PC-9 (cell line): ENCODE measurements at regions not wholly inside any gene's neighbourhood (a gene's known extent, or its start where the extent isn't known, plus 50 kb on each side); places are given as distances from the start of the nearest gene placed in this dataset.

Experiments used
- BruUV-seq: library from RNA; stranded (reverse); fragments of 400-500 nt; replicated peaks from 2 replicates; lab custom pipeline; 2021; lab: Mats Ljungman, UMichigan
- CTCF ChIA-PET: fragments of 300-600 bp; sonication (Branson Sonifier 250); formaldehyde crosslinking; loops from one replicate; lab custom pipeline; 2022; ENCODE audit warnings: antibody characterized with exemption; lab: Charles Lee
- POLR2A ChIA-PET: fragments of 300-600 bp; sonication (Branson Sonifier 250); formaldehyde crosslinking; loops from one replicate; lab custom pipeline; 2022; ENCODE audit warnings: antibody characterized with exemption; ENCODE audit not compliant: unreplicated experiment; lab: Charles Lee
- DNase-seq, 2 experiments: peaks; one replicate each; pipeline versions ENCODE4 v3.0.0 to v3.0.0-alpha.2; 2015 to 2022; ENCODE audit warnings: mixed read lengths in 1 of 2
- H2AFZ ChIP-seq: fragments of 200-600 bp; sonication (generic); 2 replicates; pipeline ENCODE4 v1.8.1; 2017; ENCODE audit warnings: antibody characterized with exemption
- H3F3A ChIP-seq: fragments of 200-600 bp; sonication (generic); 2 replicates; pipeline ENCODE4 v1.8.1; 2017; ENCODE audit warnings: antibody characterized with exemption, mild to moderate bottlenecking, low read depth; ENCODE audit not compliant: insufficient read depth
- H3K27ac ChIP-seq: fragments of 200-600 bp; sonication (generic); 2 replicates; pipeline ENCODE4 v1.6.1; 2016; ENCODE audit warnings: mixed run types
- H3K27me3 ChIP-seq: fragments of 200-600 bp; sonication (generic); 2 replicates; pipeline ENCODE4 v1.6.1; 2016; ENCODE audit warnings: low read depth, mixed run types; ENCODE audit not compliant: insufficient read depth
- H3K36me3 ChIP-seq: fragments of 200-600 bp; sonication (generic); 2 replicates; pipeline ENCODE4 v1.6.1; 2016; ENCODE audit warnings: low read depth, mixed run types
- H3K4me1 ChIP-seq: fragments of 200-600 bp; sonication (generic); replicated peaks from 2 replicates; pipeline ENCODE4 v1.6.1; 2016; ENCODE audit warnings: mixed run types; ENCODE audit not compliant: insufficient read depth
- H3K4me2 ChIP-seq: fragments of 200-600 bp; sonication (generic); 2 replicates; pipeline ENCODE4 v1.6.1; 2017; ENCODE audit warnings: mixed run types
- H3K4me3 ChIP-seq: fragments of 200-600 bp; sonication (generic); 2 replicates; pipeline ENCODE4 v1.6.1; 2016; ENCODE audit warnings: mixed run types
- H3K79me2 ChIP-seq: fragments of 200-600 bp; sonication (generic); 2 replicates; pipeline ENCODE4 v1.6.1; 2017; ENCODE audit warnings: low read depth, mixed run types
- H3K9me2 ChIP-seq: fragments of 200-600 bp; sonication (generic); 2 replicates; pipeline ENCODE4 v1.8.1; 2017; ENCODE audit warnings: mild to moderate bottlenecking; ENCODE audit not compliant: insufficient read depth
- H3K9me3 ChIP-seq: fragments of 200-600 bp; sonication (generic); 2 replicates; pipeline ENCODE4 v1.8.1; 2016; ENCODE audit warnings: low read depth; ENCODE audit not compliant: insufficient read depth
- H4K20me1 ChIP-seq: fragments of 200-600 bp; sonication (generic); 2 replicates; pipeline ENCODE4 v1.8.1; 2017; ENCODE audit not compliant: insufficient read depth
- CTCF ChIP-seq: fragments of 200-600 bp; sonication (generic); conservative IDR thresholded peaks from 2 replicates; pipeline ENCODE4 v1.6.1; 2017; ENCODE audit warnings: mixed run types, antibody characterized with exemption, mild to moderate bottlenecking, moderate library complexity
- EZH2 ChIP-seq: fragments of 200-600 bp; sonication (generic); IDR thresholded peaks from 2 replicates; pipeline ENCODE4 v1.8.0; 2017; ENCODE audit warnings: antibody characterized with exemption, low read depth
- intact Hi-C: fragments of 100-400 bp; cut with micrococcal nuclease; formaldehyde crosslinking; loops from one replicate; pipeline ENCODE4 v1.10.0; 2022; ENCODE audit not compliant: unreplicated experiment

GRCh38 chr13:33426131-33426530, 140.6 kb upstream of the STARD13 start:
- intact Hi-C loops: no loop called here
- no peaks in the 10 kb centered on the region for H3K79me2 ChIP-seq
- no peak overlapping the region for H3K4me3 ChIP-seq
- no peaks in the 10 kb centered on the region for H3F3A ChIP-seq
- H3K4me2 ChIP-seq: no peak overlapping the region
- H3K27ac ChIP-seq: no peak overlapping the region
- no peaks in the 10 kb centered on the region for H3K36me3 ChIP-seq
- CTCF ChIA-PET: no interaction called here
- H3K27me3 ChIP-seq: no peaks in the 10 kb centered on the region
- H3K4me1 ChIP-seq: no peaks in the 10 kb centered on the region
- no peak for DNase-seq
- POLR2A ChIA-PET: no interaction called here
- H3K9me2 ChIP-seq: no peaks in the 10 kb centered on the region; the same call in 1 of the 2 replicates
- no peaks in the 10 kb centered on the region for H3K9me3 ChIP-seq
- H4K20me1 ChIP-seq: no peaks in the 10 kb centered on the region
- no TSS peak for BruUV-seq
- TF ChIP-seq CTCF (no peak), EZH2 (no peak)
- H2AFZ ChIP-seq: no peak overlapping the region

GRCh38 chr13:33433316-33433715, 147.8 kb upstream of the STARD13 start:
- Histone ChIP-seq H3K4me1 (no peaks in the 10 kb centered on the region), H3K27ac (no peak overlapping the region), H3K4me2 (no peak overlapping the region), H2AFZ (no peak overlapping the region), H3K4me3 (no peak overlapping the region), H3K9me2 (no peaks in the 10 kb centered on the region; the same call in 1 of the 2 replicates), H3K79me2 (no peaks in the 10 kb centered on the region), H3K36me3 (no peaks in the 10 kb centered on the region), H4K20me1 (no peaks in the 10 kb centered on the region), H3F3A (no peaks in the 10 kb centered on the region), H3K9me3 (no peaks in the 10 kb centered on the region), H3K27me3 (no peaks in the 10 kb centered on the region)
- ChIA-PET CTCF (no interaction called here), POLR2A (no interaction called here)
- intact Hi-C loops: no loop called here
- no TSS peak for BruUV-seq
- TF ChIP-seq EZH2 (no peak), CTCF (no peak)
- no peak for DNase-seq

- H4K20me1 ChIP-seq: no peaks in the 10 kb centered on the region
- no TSS peak for BruUV-seq
- intact Hi-C loops: no loop called here
These were observed 149.1 kb upstream of the STARD13 start for GRCh38 chr13:33434676-33435075.

More at GRCh38 chr13:33434676-33435075, 149.1 kb upstream of the STARD13 start:
- H3K4me2 ChIP-seq: no peak overlapping the region
- H3K9me2 ChIP-seq: no peaks in the 10 kb centered on the region
- no peak for TF ChIP-seq CTCF
- no peak for TF ChIP-seq EZH2
- no peak overlapping the region for H3K27ac ChIP-seq
- H3K79me2 ChIP-seq: no peaks in the 10 kb centered on the region
- no peaks in the 10 kb centered on the region for H3K27me3 ChIP-seq
- DNase-seq: no peak
- H2AFZ ChIP-seq: no peak overlapping the region
- ChIA-PET CTCF (interaction anchor here (0.7 kb wide), 1 partner anchor 172 kb away, joined by 6 read pairs; no protein-coding TSS in a partner anchor), POLR2A (no interaction called here)
- no peaks in the 10 kb centered on the region for H3K36me3 ChIP-seq
- H3K9me3 ChIP-seq: no peaks in the 10 kb centered on the region
- no peaks in the 10 kb centered on the region for H3F3A ChIP-seq
- no peak overlapping the region for H3K4me3 ChIP-seq
- H3K4me1 ChIP-seq: no peaks in the 10 kb centered on the region
